ENCODE measurements at regions not wholly inside any gene's neighbourhood (a gene's known extent, or its start where the extent isn't known, plus 50 kb on each side); places are given as distances from the start of the nearest gene placed in this dataset.
"Not testable (repeated sequence)": the region's sequence is repeated elsewhere in the genome, so short reads cannot be mapped to it uniquely, and the experiment has no call there.

DNA sequence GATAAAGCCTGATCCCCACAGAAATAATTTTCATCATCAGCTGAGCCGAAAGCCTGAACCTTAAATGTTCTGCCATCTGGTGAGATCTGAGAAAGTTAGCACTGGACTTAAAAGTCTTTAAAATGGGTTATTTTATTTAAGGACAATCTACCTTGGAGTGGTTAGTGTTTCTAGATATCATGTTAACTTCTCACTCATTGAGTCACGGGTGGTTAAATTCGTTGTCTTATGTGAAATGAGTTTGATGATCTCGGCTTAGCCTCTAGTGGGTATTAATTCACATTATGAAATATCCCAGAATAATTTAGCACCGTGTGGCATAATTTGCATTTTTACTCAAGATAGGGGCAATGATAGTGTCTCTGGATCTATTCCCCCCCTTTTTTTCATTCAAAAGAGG is 117.4 kb upstream of the ZNF536 start:
- TF ChIP-seq, protein P1, sequence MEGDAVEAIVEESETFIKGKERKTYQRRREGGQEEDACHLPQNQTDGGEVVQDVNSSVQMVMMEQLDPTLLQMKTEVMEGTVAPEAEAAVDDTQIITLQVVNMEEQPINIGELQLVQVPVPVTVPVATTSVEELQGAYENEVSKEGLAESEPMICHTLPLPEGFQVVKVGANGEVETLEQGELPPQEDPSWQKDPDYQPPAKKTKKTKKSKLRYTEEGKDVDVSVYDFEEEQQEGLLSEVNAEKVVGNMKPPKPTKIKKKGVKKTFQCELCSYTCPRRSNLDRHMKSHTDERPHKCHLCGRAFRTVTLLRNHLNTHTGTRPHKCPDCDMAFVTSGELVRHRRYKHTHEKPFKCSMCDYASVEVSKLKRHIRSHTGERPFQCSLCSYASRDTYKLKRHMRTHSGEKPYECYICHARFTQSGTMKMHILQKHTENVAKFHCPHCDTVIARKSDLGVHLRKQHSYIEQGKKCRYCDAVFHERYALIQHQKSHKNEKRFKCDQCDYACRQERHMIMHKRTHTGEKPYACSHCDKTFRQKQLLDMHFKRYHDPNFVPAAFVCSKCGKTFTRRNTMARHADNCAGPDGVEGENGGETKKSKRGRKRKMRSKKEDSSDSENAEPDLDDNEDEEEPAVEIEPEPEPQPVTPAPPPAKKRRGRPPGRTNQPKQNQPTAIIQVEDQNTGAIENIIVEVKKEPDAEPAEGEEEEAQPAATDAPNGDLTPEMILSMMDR (IDR thresholded peaks at IDR 0.05; ENCODE audit: partially characterized antibody, unreplicated experiment) = no peak
- Mint-ChIP-seq H3K4me1 (ENCODE audit: low read depth, unreplicated experiment) (peaks cover 20% of the 10 kb centered on the region), H3K27ac (ENCODE audit: unreplicated experiment) (no peak overlapping the region), H3K27me3 (ENCODE audit: unreplicated experiment) (peaks cover 3% of the 10 kb centered on the region), H3K36me3 (ENCODE audit: unreplicated experiment) (no peaks in the 10 kb centered on the region), H3K4me3 (ENCODE audit: unreplicated experiment) (no peak overlapping the region), H3K9me3 (ENCODE audit: unreplicated experiment) (no peaks in the 10 kb centered on the region)
- DNase-seq = no peak

DNA sequence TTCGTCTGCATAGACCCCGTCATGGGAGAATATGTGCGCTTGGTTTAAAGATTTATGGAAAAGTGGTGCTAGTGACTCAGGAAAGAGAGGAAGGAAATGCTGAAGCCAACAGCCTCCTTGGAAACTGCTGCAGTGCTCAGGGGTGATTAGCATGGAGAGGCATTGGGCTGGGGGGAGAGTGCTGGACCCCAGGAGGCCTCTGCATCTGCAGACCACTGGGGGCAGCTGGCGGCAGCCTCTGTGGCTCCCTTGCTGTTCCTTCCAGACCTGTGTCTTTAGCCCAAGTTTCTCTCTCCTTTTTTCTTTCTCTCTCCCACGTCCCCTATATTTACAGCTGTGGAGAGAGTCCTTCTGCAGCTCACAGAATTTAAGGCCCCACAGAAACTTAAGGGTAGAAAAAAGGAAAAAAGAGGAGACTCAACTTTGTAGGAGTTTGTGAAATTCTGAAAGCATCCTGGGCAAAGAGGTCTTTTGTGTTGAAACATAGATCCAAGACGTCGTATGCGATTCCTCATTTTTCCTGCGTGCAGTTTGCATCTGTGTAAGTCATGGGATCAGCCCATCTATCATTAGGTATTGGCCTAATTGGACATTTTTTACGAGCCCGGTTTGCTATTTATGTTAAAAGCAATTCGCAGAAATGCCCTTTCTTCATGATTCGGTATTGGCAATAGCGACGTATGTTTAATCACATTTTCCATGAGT is 116.2 kb upstream of the ZNF536 start:
- peak; percentile 42 for DNase-seq
- no peaks in the 10 kb centered on the region for H3K9me3 Mint-ChIP-seq (ENCODE audit: unreplicated experiment)
- H3K4me1 Mint-ChIP-seq (ENCODE audit: low read depth, unreplicated experiment) = peaks cover 20% of the 10 kb centered on the region
- H3K36me3 Mint-ChIP-seq (ENCODE audit: unreplicated experiment) = no peaks in the 10 kb centered on the region
- no peak overlapping the region for H3K27ac Mint-ChIP-seq (ENCODE audit: unreplicated experiment)
- peak overlapping the region; percentile 32 for H3K4me3 Mint-ChIP-seq (ENCODE audit: unreplicated experiment)
- TF ChIP-seq, protein P1 (IDR thresholded peaks at IDR 0.05; ENCODE audit: partially characterized antibody, unreplicated experiment) = no peak
- H3K27me3 Mint-ChIP-seq (ENCODE audit: unreplicated experiment) = peaks cover 3% of the 10 kb centered on the region

DNA sequence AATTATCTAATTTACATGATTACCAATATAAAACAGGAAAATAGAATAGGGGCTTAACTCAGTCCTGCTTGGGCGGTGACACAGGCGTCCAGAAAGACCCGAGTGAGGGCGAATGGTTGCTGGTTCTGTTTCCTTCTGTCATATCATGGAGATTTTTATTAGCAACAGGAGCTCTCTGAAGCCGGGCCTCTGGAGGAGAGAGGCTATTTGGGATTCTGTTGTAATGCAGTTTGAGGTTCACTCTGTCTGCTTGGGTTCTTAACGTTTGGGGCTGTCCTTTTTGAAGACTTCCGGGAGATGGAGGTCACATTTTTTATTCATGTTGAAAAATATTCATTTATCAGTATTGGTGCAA is 115.7 kb upstream of the ZNF536 start:
- H3K9me3 Mint-ChIP-seq (ENCODE audit: unreplicated experiment) = no peaks in the 10 kb centered on the region

DNA sequence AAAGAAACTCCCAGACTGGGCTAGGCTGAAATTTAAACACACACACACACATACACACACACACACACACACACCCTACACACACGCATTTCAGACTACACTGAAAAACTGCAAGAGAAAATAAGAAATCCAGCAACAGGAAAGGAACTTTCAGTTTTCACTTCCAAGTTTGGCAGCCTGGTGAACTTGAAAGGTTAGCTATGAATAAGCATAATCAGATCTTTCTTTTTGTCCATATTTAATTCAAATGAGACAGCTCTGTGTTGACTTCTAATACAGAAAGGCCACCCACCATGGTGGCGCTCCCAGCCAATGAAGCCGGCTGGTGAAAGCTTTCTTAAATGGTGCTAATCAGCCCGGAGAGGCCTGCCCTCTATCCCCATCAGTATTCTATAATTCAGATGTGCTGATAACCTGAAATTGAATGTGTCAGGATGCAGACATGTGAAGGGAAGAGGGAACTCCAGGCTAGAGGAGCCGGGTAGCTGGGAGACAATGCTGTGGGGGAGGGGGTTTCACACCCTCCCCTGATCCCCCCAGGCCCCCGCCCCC is 108.3 kb upstream of the ZNF536 start:
- Mint-ChIP-seq H3K36me3 (ENCODE audit: unreplicated experiment) (no peaks in the 10 kb centered on the region), H3K4me1 (ENCODE audit: low read depth, unreplicated experiment) (peaks cover 17% of the 10 kb centered on the region), H3K4me3 (ENCODE audit: unreplicated experiment) (no peak overlapping the region), H3K27me3 (ENCODE audit: unreplicated experiment) (peaks cover 7% of the 10 kb centered on the region), H3K27ac (ENCODE audit: unreplicated experiment) (no peak overlapping the region), H3K9me3 (ENCODE audit: unreplicated experiment) (peaks cover 4% of the 10 kb centered on the region)
- DNase-seq = no peak
- TF ChIP-seq, protein P1 (IDR thresholded peaks at IDR 0.05; ENCODE audit: partially characterized antibody, unreplicated experiment) = no peak

More for the DNA sequence above, 115.7 kb upstream of the ZNF536 start:
- H3K4me1 Mint-ChIP-seq (ENCODE audit: low read depth, unreplicated experiment) = peaks cover 20% of the 10 kb centered on the region
- no peaks in the 10 kb centered on the region for H3K27me3 Mint-ChIP-seq (ENCODE audit: unreplicated experiment)
- H3K27ac Mint-ChIP-seq (ENCODE audit: unreplicated experiment) = no peak overlapping the region
- H3K4me3 Mint-ChIP-seq (ENCODE audit: unreplicated experiment) = no peak overlapping the region
- no peak for DNase-seq
- H3K36me3 Mint-ChIP-seq (ENCODE audit: unreplicated experiment) = no peaks in the 10 kb centered on the region
- TF ChIP-seq, protein P1 (IDR thresholded peaks at IDR 0.05; ENCODE audit: partially characterized antibody, unreplicated experiment) = no peak

DNA sequence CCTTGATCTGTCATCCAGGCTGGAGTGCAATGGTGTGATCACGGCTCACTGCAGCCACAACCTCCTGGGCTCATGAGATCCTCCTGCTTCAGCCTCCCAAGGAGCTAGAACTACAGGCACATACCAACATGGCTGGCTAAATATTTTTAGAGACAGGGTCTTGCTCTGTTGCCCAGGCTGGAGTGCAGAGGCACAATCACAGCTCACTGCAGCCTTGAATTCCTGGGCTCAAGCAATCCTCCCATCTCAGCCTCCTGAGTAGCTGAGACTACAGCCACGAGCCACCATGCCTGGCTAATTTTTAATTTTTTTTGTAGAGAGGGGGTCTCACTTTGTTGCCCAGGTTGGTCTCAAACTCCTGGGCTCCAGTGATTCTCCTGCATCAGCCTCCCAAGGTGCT is 106.3 kb upstream of the ZNF536 start:
- not testable (repeated sequence) for H3K9me3 Mint-ChIP-seq (ENCODE audit: unreplicated experiment); DNase-seq; H3K4me3 Mint-ChIP-seq (ENCODE audit: unreplicated experiment); H3K36me3 Mint-ChIP-seq (ENCODE audit: unreplicated experiment); H3K27ac Mint-ChIP-seq (ENCODE audit: unreplicated experiment); H3K27me3 Mint-ChIP-seq (ENCODE audit: unreplicated experiment)
- H3K4me1 Mint-ChIP-seq (ENCODE audit: low read depth, unreplicated experiment) = peaks cover 20% of the 10 kb centered on the region
